GM23248 (cell line): ENCODE measurements at regions not wholly inside any gene's neighbourhood (a gene's known extent, or its start where the extent isn't known, plus 50 kb on each side); places are given as distances from the start of the nearest gene placed in this dataset.

Experiments used
- DNase-seq: peaks from one replicate; pipeline ENCODE4 v3.0.0-alpha.2; 2015
- H2AFZ ChIP-seq: fragments of 200-600 bp; sonication (generic); 2 replicates; pipeline ENCODE4 v1.6.1; 2016; ENCODE audit warnings: antibody characterized with exemption
- H3F3A ChIP-seq: fragments of 200-600 bp; sonication (generic); 2 replicates; pipeline ENCODE4 v1.6.1; 2016; ENCODE audit warnings: mild to moderate bottlenecking, antibody characterized with exemption, mixed run types; ENCODE audit not compliant: insufficient read depth
- H3K27ac ChIP-seq: fragments of 200-600 bp; sonication (generic); 2 replicates; pipeline ENCODE4 v1.5.1; 2016; ENCODE audit warnings: mild to moderate bottlenecking
- H3K27me3 ChIP-seq: fragments of 200-600 bp; sonication (generic); replicated peaks from 2 replicates; pipeline ENCODE4 v1.6.1; 2016; ENCODE audit warnings: mild to moderate bottlenecking; ENCODE audit not compliant: insufficient read depth
- H3K36me3 ChIP-seq: fragments of 200-600 bp; sonication (generic); 2 replicates; pipeline ENCODE4 v1.6.1; 2016; ENCODE audit warnings: low read depth, mild to moderate bottlenecking
- H3K4me1 ChIP-seq: fragments of 200-600 bp; sonication (generic); 2 replicates; pipeline ENCODE4 v1.6.1; 2016; ENCODE audit warnings: mild to moderate bottlenecking; ENCODE audit not compliant: insufficient read depth
- H3K4me2 ChIP-seq: fragments of 200-600 bp; sonication (generic); one replicate; pipeline ENCODE4 v1.6.1; 2016; ENCODE audit warnings: mild to moderate bottlenecking; ENCODE audit not compliant: unreplicated experiment
- H3K4me3 ChIP-seq: fragments of 200-600 bp; sonication (generic); 2 replicates; pipeline ENCODE4 v1.5.1; 2016; ENCODE audit warnings: mild to moderate bottlenecking
- H3K79me2 ChIP-seq: fragments of 200-600 bp; sonication (generic); 2 replicates; pipeline ENCODE4 v1.6.1; 2016; ENCODE audit warnings: mild to moderate bottlenecking; ENCODE audit not compliant: insufficient read depth
- H3K9ac ChIP-seq: fragments of 200-600 bp; sonication (generic); 2 replicates; pipeline ENCODE4 v1.6.1; 2016; ENCODE audit warnings: mild to moderate bottlenecking
- H3K9me2 ChIP-seq: fragments of 200-600 bp; sonication (generic); 2 replicates; pipeline ENCODE4 v1.6.1; 2016; ENCODE audit warnings: mixed run types, mild to moderate bottlenecking, moderate library complexity; ENCODE audit not compliant: insufficient read depth
- H3K9me3 ChIP-seq: fragments of 200-600 bp; sonication (generic); one replicate; pipeline ENCODE4 v1.6.1; 2017; ENCODE audit warnings: low read depth
- H4K20me1 ChIP-seq: fragments of 200-600 bp; sonication (generic); 2 replicates; pipeline ENCODE4 v1.6.0; 2016; ENCODE audit not compliant: insufficient read depth
- EZH2 ChIP-seq: fragments of 200-600 bp; sonication (generic); IDR thresholded peaks from 2 replicates; pipeline ENCODE4 v1.6.1; 2018; ENCODE audit warnings: antibody characterized with exemption, mild to moderate bottlenecking; ENCODE audit not compliant: insufficient read depth, poor library complexity, severe bottlenecking
- EZH2phosphoT487 ChIP-seq: fragments of 200-600 bp; sonication (generic); IDR thresholded peaks from 2 replicates; pipeline ENCODE4 v1.6.1; 2018; ENCODE audit warnings: antibody characterized with exemption, moderate library complexity, mild to moderate bottlenecking, low read depth; ENCODE audit not compliant: insufficient read depth
- WGBS, 2 experiments: methylation state at CpG; one replicate each; pipeline ENCODE4 v1.1.6; 2015 to 2017; ENCODE audit warnings: low lambda C conversion rate in 2 of 2, low coverage in 1 of 2; ENCODE audit errors: missing lambda C conversion rate in 2 of 2; 5-methylcytosine and 5-hydroxymethylcytosine counted together
- in situ Hi-C: fragments of 300-500 bp; cut with MboI; formaldehyde crosslinking; loops from 2 replicates; pipeline ENCODE4 v1.15.0; 2020

DNA sequence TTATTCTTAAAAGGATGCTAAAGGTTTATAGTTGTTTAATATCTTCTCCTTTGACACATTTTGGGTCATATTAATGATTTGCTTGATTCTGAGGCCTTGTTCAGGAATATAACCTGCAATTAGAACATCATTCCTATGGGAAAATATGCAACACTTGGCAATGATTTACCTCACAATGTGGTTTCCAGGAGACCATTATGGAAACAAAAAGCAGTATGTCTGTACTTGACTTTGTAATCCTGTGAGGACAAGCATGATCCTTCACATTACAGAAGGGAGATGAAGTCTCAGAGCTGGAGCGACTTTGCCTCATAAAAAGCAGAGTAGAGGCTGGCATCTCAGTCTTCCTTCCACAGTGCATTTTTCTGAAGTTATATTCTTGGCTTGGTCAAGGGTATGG, 57.0 kb upstream of the CDCA7L start:
- TF ChIP-seq EZH2phosphoT487 (no peak), EZH2 (no peak)
- no peak for DNase-seq
- Histone ChIP-seq H3K9ac (no peak overlapping the region), H3K4me2 (no peak overlapping the region), H3K4me3 (no peak overlapping the region), H2AFZ (peak overlapping the region; percentile 18; the same call in 1 of the 2 replicates), H3K27ac (no peak overlapping the region), H4K20me1 (no peaks in the 10 kb centered on the region), H3K36me3 (no peaks in the 10 kb centered on the region), H3K4me1 (peaks cover 6% of the 10 kb centered on the region), H3F3A (no peaks in the 10 kb centered on the region), H3K9me3 (no peaks in the 10 kb centered on the region), H3K79me2 (no peaks in the 10 kb centered on the region), H3K27me3 (no peaks in the 10 kb centered on the region), H3K9me2 (no peaks in the 10 kb centered on the region)
- in situ Hi-C loops, result loop anchor here (10.0 to 25.0 kb wide), 2 partner anchors 738 to 1215 kb away; partner anchors contain the start of gene SP8
- WGBS, 2 experiments, result 46 to 57% methylated on average over 1 of the region's 1 CpG

DNA sequence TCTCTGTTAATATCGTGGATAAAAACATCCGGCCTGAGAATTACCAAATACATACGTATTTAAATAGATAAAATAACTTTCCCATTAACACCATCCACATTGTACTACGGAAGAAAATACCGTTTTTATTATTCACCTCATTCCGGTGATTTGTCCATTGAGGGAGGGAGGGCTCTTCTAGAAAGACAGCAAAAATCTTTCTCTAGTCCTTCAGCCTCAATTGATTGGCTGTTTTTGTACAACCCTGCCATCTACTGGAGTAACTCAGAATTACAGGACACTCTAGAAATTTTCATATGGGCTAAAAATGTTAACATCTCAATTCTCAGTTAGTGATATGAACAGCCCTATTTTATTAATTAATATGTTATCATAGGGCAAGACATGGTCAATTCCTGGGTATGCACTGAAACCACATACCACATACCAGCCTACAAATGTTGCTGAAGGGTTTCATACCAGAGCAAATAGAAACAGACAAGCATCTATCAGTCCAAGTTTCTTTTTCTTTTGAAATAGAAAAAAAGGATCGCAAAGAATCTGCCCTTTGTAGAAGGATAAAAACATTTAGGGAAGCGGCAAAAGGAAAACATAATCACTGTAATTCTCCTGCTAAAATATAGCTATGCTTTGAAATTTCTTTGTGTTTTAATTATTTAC, 55.8 kb upstream of the CDCA7L start:
- in situ Hi-C loops, result loop anchor here (10.0 to 25.0 kb wide), 2 partner anchors 737 to 1214 kb away; partner anchors contain the start of gene SP8
- H4K20me1 ChIP-seq, result no peaks in the 10 kb centered on the region
- H2AFZ ChIP-seq, result peak overlapping the region; percentile 60
- H3K4me2 ChIP-seq, result peak overlapping the region; percentile 36
- H3K9me3 ChIP-seq, result no peaks in the 10 kb centered on the region
- no peaks in the 10 kb centered on the region for H3K9me2 ChIP-seq
- peaks cover 10% of the 10 kb centered on the region; the same call in 1 of the 2 replicates for H3F3A ChIP-seq
- no peaks in the 10 kb centered on the region for H3K36me3 ChIP-seq
- WGBS, 2 experiments, result 13 to 14% methylated on average over 8 of the region's 8 CpGs
- H3K9ac ChIP-seq, result peak overlapping the region; percentile 21; the same call in 1 of the 2 replicates
- DNase-seq, result peak; percentile 92
- H3K27ac ChIP-seq, result 0 out of 2 replicates have a peak overlapping the region, but pooled peaks have one; percentile 3
- H3K4me1 ChIP-seq, result peaks cover 12% of the 10 kb centered on the region
- TF ChIP-seq EZH2phosphoT487 (no peak), EZH2 (no peak)
- H3K4me3 ChIP-seq, result 0 out of 2 replicates have a peak overlapping the region, but pooled peaks have one; percentile 3
- H3K27me3 ChIP-seq, result no peaks in the 10 kb centered on the region
- H3K79me2 ChIP-seq, result no peaks in the 10 kb centered on the region

GRCh38 chr7:21999896-22000295, 54.2 kb upstream of the CDCA7L start:
- Histone ChIP-seq H3K4me2 (no peak overlapping the region), H4K20me1 (no peaks in the 10 kb centered on the region), H3K9me3 (no peaks in the 10 kb centered on the region), H3K9ac (no peak overlapping the region), H2AFZ (no peak overlapping the region), H3K9me2 (0 out of 2 replicates have a peak, but pooled peaks cover under 1% of the 10 kb centered on the region), H3F3A (peaks cover 11% of the 10 kb centered on the region; the same call in 1 of the 2 replicates), H3K4me1 (peaks cover 16% of the 10 kb centered on the region), H3K27me3 (no peaks in the 10 kb centered on the region), H3K4me3 (no peak overlapping the region), H3K27ac (no peak overlapping the region), H3K79me2 (no peaks in the 10 kb centered on the region), H3K36me3 (no peaks in the 10 kb centered on the region)
- no peak for TF ChIP-seq EZH2phosphoT487
- TF ChIP-seq EZH2, result no peak
- DNase-seq, result peak; percentile 40
- 73% methylated on average over 6 of the region's 6 CpGs for WGBS, 2 experiments
- in situ Hi-C loops, result loop anchor here (10.0 to 25.0 kb wide), 2 partner anchors 735 to 1213 kb away; partner anchors contain the start of gene SP8

DNA sequence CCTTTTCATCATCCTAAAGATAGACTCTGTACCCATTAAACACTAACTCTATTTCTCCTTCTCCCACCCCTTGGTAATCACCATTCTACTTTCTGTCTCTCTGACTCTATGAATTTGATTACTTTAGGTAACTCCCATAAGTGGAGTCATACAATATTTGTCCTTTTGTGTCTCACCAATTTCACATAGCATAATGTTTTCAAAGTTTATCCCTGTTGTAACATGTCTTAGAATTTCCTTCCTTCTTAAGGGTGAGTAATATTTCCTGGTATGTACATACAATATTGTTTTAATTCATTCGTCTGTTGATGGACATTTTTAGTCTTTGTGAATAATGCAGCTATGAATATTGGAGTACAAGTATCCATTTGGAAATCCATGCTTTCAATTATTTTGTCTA, 50.9 kb upstream of the CDCA7L start:
- Histone ChIP-seq H3K4me3 (no peak overlapping the region), H4K20me1 (no peaks in the 10 kb centered on the region), H3K79me2 (no peaks in the 10 kb centered on the region), H2AFZ (peak overlapping the region; percentile 55), H3K9ac (no peak overlapping the region), H3K4me1 (peaks cover 16% of the 10 kb centered on the region), H3K27ac (0 out of 2 replicates have a peak overlapping the region, but pooled peaks have one; percentile 1), H3K4me2 (peak overlapping the region; percentile 5), H3K36me3 (no peaks in the 10 kb centered on the region), H3K9me2 (0 out of 2 replicates have a peak, but pooled peaks cover 6% of the 10 kb centered on the region), H3K9me3 (no peaks in the 10 kb centered on the region), H3K27me3 (no peaks in the 10 kb centered on the region), H3F3A (peaks cover 11% of the 10 kb centered on the region; the same call in 1 of the 2 replicates)
- peak; percentile 33 for DNase-seq
- in situ Hi-C loops, result no loop called here
- TF ChIP-seq EZH2phosphoT487 (no peak), EZH2 (no peak)
- 0 to 3% methylated on average over 1 of the region's 1 CpG for WGBS, 2 experiments
